ENCODE measurements at regions not wholly inside any gene's neighbourhood (a gene's known extent, or its start where the extent isn't known, plus 50 kb on each side); places are given as distances from the start of the nearest gene placed in this dataset.

- no peak for DNase-seq (ENCODE audit: low read depth)
Measured at GRCh38 chr6:78808356-78808891, 58.9 kb upstream of the IRAK1BP1 start.

- no peak for DNase-seq (ENCODE audit: low read depth)
Measured at GRCh38 chr6:78808933-78809332, 58.4 kb upstream of the IRAK1BP1 start.

GRCh38 chr6:78810146-78810545 lies 57.2 kb upstream of the IRAK1BP1 start:
- DNase-seq (ENCODE audit: low read depth) = no peak

GRCh38 chr6:78810698-78811097 lies 56.7 kb upstream of the IRAK1BP1 start:
- no peak for DNase-seq (ENCODE audit: low read depth)
